ENCODE measurements at regions not wholly inside any gene's neighbourhood (a gene's known extent, or its start where the extent isn't known, plus 50 kb on each side); places are given as distances from the start of the nearest gene placed in this dataset.

DNA sequence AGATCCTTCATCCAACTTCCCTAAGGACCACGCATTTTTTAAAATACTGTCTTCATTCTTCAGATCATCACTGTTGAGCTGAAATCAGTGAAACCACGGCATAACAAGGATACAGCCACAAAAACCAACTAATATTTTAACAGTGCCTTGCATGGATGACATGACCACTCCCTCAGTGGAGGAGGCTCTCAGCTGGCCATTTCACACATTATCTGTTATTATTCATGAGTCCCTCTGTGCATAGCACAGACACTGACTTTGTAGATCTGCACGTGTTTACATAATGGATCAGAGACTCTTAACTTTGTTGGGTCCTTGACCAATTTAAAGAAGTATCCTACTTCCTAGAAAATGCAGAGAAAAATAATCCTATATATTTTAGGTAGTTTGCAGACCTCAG, 104.8 kb upstream of the NUDT7 start:
- no peak overlapping the region for H3K27ac ChIP-seq (ENCODE audit: low read depth in 1 of 2, low read length in 1 of 2)
- no peak for DNase-seq (ENCODE audit: low read depth in 6 of 9, low spot score in 9 of 9)
- H3K27me3 ChIP-seq (ENCODE audit: control insufficient read depth in 2 of 2, insufficient read depth in 1 of 2, low read length in 1 of 2): no peaks in the 10 kb centered on the region
- WGBS: 87% methylated on average over 3 of the region's 3 CpGs
- no peaks in the 10 kb centered on the region for H3K36me3 ChIP-seq (ENCODE audit: control insufficient read depth in 2 of 2, insufficient read depth in 2 of 2, low read length in 1 of 2)
- no peaks in the 10 kb centered on the region for H3K9me3 ChIP-seq (ENCODE audit: control insufficient read depth in 2 of 2, insufficient read depth in 1 of 2, low read length in 1 of 2)
- H3K4me1 ChIP-seq (ENCODE audit: control insufficient read depth in 2 of 2, insufficient read depth in 2 of 2, low read length in 2 of 2): no peaks in the 10 kb centered on the region
- H3K4me3 ChIP-seq (ENCODE audit: low read length in 2 of 2): no peak overlapping the region

DNA sequence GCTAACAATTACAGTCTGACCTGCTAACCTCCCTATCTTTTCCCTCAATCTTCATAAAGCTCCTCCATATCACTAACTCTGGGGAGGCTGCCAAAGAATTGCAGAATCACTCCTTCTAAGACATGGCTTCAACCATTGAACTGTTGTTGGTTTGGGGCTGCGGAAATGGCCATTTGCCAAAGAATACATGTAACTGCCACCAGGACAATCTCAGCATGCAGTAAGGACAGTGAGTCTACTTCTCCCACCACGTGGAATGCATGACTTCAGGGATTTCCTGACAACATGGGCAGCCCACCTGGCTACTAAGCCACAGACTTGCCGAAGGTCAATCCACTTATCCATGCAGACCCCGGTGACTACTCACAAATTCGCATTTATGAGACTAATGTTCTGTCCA, 104.3 kb upstream of the NUDT7 start:
- H3K27ac ChIP-seq (ENCODE audit: low read depth in 1 of 2, low read length in 1 of 2): no peak overlapping the region
- H3K9me3 ChIP-seq (ENCODE audit: control insufficient read depth in 2 of 2, insufficient read depth in 1 of 2, low read length in 1 of 2): no peaks in the 10 kb centered on the region
- no peaks in the 10 kb centered on the region for H3K27me3 ChIP-seq (ENCODE audit: control insufficient read depth in 2 of 2, insufficient read depth in 1 of 2, low read length in 1 of 2)
- no peak overlapping the region for H3K4me3 ChIP-seq (ENCODE audit: low read length in 2 of 2)
- no peaks in the 10 kb centered on the region for H3K36me3 ChIP-seq (ENCODE audit: control insufficient read depth in 2 of 2, insufficient read depth in 2 of 2, low read length in 1 of 2)
- DNase-seq (ENCODE audit: low read depth in 6 of 9, low spot score in 9 of 9): no peak
- 81% methylated on average over 5 of the region's 5 CpGs for WGBS
- H3K4me1 ChIP-seq (ENCODE audit: control insufficient read depth in 2 of 2, insufficient read depth in 2 of 2, low read length in 2 of 2): no peaks in the 10 kb centered on the region

DNA sequence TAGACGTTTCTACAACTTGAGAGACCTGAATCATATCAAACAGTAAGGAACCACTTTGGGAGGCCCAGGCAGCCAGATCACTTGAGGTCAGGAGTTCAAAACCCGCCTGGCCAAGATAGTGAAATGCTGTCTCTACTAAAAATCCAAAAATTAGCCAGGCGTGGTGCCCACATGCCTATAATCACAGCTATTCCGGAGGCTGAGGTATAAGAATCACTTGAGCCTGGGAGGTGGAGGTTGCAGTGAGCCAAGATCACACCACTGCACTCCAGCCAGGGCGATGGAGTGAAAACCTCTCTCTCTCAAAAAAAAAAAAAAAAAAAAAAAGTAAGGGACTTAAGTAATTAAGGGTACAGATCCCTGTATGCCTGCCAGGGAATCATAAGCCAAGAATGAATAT, 103.4 kb upstream of the NUDT7 start:
- Histone ChIP-seq H3K4me3 (ENCODE audit: low read length in 2 of 2) (no peak overlapping the region), H3K4me1 (ENCODE audit: control insufficient read depth in 2 of 2, insufficient read depth in 2 of 2, low read length in 2 of 2) (no peaks in the 10 kb centered on the region), H3K27me3 (ENCODE audit: control insufficient read depth in 2 of 2, insufficient read depth in 1 of 2, low read length in 1 of 2) (no peaks in the 10 kb centered on the region), H3K36me3 (ENCODE audit: control insufficient read depth in 2 of 2, insufficient read depth in 2 of 2, low read length in 1 of 2) (no peaks in the 10 kb centered on the region), H3K9me3 (ENCODE audit: control insufficient read depth in 2 of 2, insufficient read depth in 1 of 2, low read length in 1 of 2) (no peaks in the 10 kb centered on the region), H3K27ac (ENCODE audit: low read depth in 1 of 2, low read length in 1 of 2) (no peak overlapping the region)
- DNase-seq (ENCODE audit: low read depth in 6 of 9, low spot score in 9 of 9): no peak
- WGBS: 86% methylated on average over 5 of the region's 5 CpGs

DNA sequence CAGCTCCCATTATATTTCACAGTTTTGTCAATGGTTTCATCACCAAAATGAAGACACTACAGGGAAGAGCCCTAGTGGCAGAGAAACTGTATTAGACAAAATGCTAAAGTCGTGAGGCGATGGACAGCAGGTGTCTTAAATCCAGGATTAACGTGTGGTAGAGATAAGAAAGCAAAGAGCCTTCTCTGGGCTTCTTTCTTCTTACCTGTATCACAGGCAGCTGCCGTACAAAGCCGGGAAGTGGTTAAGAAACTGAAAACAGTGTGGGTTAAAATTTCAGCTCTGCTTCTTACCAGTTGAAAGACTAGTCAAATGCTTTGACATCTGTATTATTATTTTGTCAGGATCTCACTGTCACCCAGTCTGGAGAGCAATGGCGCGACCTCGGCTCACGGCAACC, 98.2 kb upstream of the NUDT7 start:
- DNase-seq (ENCODE audit: low read depth in 6 of 9, low spot score in 9 of 9): no peak
- WGBS: 92% methylated on average over 9 of the region's 9 CpGs
- no peak overlapping the region for H3K4me3 ChIP-seq (ENCODE audit: low read length in 2 of 2)
- H3K36me3 ChIP-seq (ENCODE audit: control insufficient read depth in 2 of 2, insufficient read depth in 2 of 2, low read length in 1 of 2): no peaks in the 10 kb centered on the region
- H3K4me1 ChIP-seq (ENCODE audit: control insufficient read depth in 2 of 2, insufficient read depth in 2 of 2, low read length in 2 of 2): no peaks in the 10 kb centered on the region
- H3K27ac ChIP-seq (ENCODE audit: low read depth in 1 of 2, low read length in 1 of 2): no peak overlapping the region
- no peaks in the 10 kb centered on the region for H3K27me3 ChIP-seq (ENCODE audit: control insufficient read depth in 2 of 2, insufficient read depth in 1 of 2, low read length in 1 of 2)
- no peaks in the 10 kb centered on the region for H3K9me3 ChIP-seq (ENCODE audit: control insufficient read depth in 2 of 2, insufficient read depth in 1 of 2, low read length in 1 of 2)

DNA sequence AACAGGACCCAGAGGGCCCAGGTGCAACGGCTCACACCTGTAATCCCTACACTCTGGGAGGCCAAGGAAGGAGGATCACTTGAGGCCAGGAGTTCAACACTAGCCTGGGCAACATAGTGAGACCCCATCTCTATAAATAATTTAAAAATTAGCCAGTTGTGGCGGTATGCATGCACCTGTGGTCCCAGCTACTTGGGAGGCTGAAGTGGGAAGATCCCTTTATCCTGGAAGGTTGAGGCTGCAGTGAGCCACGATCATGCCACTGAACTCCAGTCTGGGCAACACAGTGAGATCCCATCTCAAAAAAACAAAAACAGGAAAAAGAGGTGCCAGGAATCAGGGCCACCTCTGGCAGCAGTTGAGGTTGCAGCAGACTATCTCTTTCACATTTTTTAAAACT, 85.7 kb upstream of the NUDT7 start:
- no peaks in the 10 kb centered on the region for H3K9me3 ChIP-seq (ENCODE audit: control insufficient read depth in 2 of 2, insufficient read depth in 1 of 2, low read length in 1 of 2)
- no peak for DNase-seq (ENCODE audit: low read depth in 6 of 9, low spot score in 9 of 9)
- H3K4me3 ChIP-seq (ENCODE audit: low read length in 2 of 2): no peak overlapping the region
- no peaks in the 10 kb centered on the region for H3K27me3 ChIP-seq (ENCODE audit: control insufficient read depth in 2 of 2, insufficient read depth in 1 of 2, low read length in 1 of 2)
- no peaks in the 10 kb centered on the region for H3K36me3 ChIP-seq (ENCODE audit: control insufficient read depth in 2 of 2, insufficient read depth in 2 of 2, low read length in 1 of 2)
- 90% methylated on average over 3 of the region's 3 CpGs for WGBS
- no peaks in the 10 kb centered on the region for H3K4me1 ChIP-seq (ENCODE audit: control insufficient read depth in 2 of 2, insufficient read depth in 2 of 2, low read length in 2 of 2)
- no peak overlapping the region for H3K27ac ChIP-seq (ENCODE audit: low read depth in 1 of 2, low read length in 1 of 2)

DNA sequence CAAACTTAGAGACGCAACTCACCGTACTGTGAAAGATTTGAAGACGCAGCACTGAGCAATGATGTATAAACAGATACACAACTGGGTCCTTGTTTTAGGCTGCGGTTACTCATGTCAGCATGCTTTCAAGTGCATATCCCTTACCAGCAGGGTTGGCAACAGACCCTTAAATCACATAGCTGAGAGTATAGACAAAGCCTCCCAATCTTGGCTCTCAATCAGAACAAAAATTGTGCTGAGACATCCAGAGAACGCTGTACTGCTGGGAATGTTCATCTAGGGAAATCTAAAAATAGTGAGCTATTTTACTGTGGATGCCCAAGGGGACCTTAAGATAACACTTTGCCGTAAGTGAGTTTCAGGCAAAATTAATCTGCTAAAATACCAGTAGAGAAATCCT, 84.4 kb upstream of the NUDT7 start:
- Histone ChIP-seq H3K27ac (ENCODE audit: low read depth in 1 of 2, low read length in 1 of 2) (no peak overlapping the region), H3K36me3 (ENCODE audit: control insufficient read depth in 2 of 2, insufficient read depth in 2 of 2, low read length in 1 of 2) (no peaks in the 10 kb centered on the region), H3K27me3 (ENCODE audit: control insufficient read depth in 2 of 2, insufficient read depth in 1 of 2, low read length in 1 of 2) (no peaks in the 10 kb centered on the region), H3K4me3 (ENCODE audit: low read length in 2 of 2) (no peak overlapping the region), H3K9me3 (ENCODE audit: control insufficient read depth in 2 of 2, insufficient read depth in 1 of 2, low read length in 1 of 2) (no peaks in the 10 kb centered on the region), H3K4me1 (ENCODE audit: control insufficient read depth in 2 of 2, insufficient read depth in 2 of 2, low read length in 2 of 2) (no peaks in the 10 kb centered on the region)
- no peak for DNase-seq (ENCODE audit: low read depth in 6 of 9, low spot score in 9 of 9)
- 80% methylated on average over 6 of the region's 6 CpGs for WGBS

DNA sequence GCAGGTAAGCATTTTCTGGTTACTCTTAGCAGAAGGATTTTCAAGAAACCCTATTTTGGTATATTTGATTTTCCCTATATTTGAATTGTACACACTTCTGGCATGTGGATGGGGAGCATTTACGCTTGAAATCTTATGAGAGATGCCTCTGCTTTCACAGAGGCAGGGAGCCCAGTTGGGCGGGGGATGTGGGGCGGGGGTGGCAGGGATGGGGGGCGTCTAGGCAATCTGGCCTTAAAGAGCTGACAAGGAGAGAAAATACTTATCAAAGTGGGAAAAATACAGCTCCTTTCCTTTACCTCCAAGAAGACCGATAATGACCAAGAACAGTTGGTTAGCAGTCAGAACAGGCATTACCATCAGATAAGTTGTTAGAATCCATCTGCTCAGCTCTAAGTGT, 79.1 kb upstream of the NUDT7 start:
- no peak for DNase-seq (ENCODE audit: low read depth in 6 of 9, low spot score in 9 of 9)
- no peaks in the 10 kb centered on the region for H3K36me3 ChIP-seq (ENCODE audit: control insufficient read depth in 2 of 2, insufficient read depth in 2 of 2, low read length in 1 of 2)
- WGBS: 92% methylated on average over 5 of the region's 5 CpGs
- H3K4me3 ChIP-seq (ENCODE audit: low read length in 2 of 2): no peak overlapping the region
- H3K27me3 ChIP-seq (ENCODE audit: control insufficient read depth in 2 of 2, insufficient read depth in 1 of 2, low read length in 1 of 2): no peaks in the 10 kb centered on the region
- H3K27ac ChIP-seq (ENCODE audit: low read depth in 1 of 2, low read length in 1 of 2): no peak overlapping the region
- no peaks in the 10 kb centered on the region for H3K9me3 ChIP-seq (ENCODE audit: control insufficient read depth in 2 of 2, insufficient read depth in 1 of 2, low read length in 1 of 2)
- no peaks in the 10 kb centered on the region for H3K4me1 ChIP-seq (ENCODE audit: control insufficient read depth in 2 of 2, insufficient read depth in 2 of 2, low read length in 2 of 2)

DNA sequence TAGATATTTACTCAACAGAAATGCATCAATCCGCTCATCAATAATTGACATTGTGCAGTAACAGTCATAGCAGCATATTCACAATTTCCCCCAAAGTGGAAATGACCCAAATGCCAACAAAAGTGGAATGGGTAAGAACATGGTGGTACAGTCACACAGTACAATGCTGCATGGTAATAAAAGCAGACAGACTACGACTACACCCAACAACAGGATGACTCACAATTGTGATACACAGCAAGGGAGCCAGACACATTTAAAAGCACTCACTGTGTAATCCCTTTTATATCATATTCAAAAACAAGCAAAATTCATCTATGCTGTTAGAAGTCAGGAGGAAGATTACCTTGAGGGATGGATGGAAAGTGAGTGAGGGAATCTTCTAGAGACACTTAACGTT, 76.5 kb upstream of the NUDT7 start:
- no peaks in the 10 kb centered on the region for H3K27me3 ChIP-seq (ENCODE audit: control insufficient read depth in 2 of 2, insufficient read depth in 1 of 2, low read length in 1 of 2)
- WGBS: 92% methylated on average over 3 of the region's 3 CpGs
- H3K4me3 ChIP-seq (ENCODE audit: low read length in 2 of 2): no peak overlapping the region
- H3K36me3 ChIP-seq (ENCODE audit: control insufficient read depth in 2 of 2, insufficient read depth in 2 of 2, low read length in 1 of 2): no peaks in the 10 kb centered on the region
- H3K27ac ChIP-seq (ENCODE audit: low read depth in 1 of 2, low read length in 1 of 2): no peak overlapping the region
- no peaks in the 10 kb centered on the region for H3K9me3 ChIP-seq (ENCODE audit: control insufficient read depth in 2 of 2, insufficient read depth in 1 of 2, low read length in 1 of 2)
- no peaks in the 10 kb centered on the region for H3K4me1 ChIP-seq (ENCODE audit: control insufficient read depth in 2 of 2, insufficient read depth in 2 of 2, low read length in 2 of 2)
- no peak for DNase-seq (ENCODE audit: low read depth in 6 of 9, low spot score in 9 of 9)

DNA sequence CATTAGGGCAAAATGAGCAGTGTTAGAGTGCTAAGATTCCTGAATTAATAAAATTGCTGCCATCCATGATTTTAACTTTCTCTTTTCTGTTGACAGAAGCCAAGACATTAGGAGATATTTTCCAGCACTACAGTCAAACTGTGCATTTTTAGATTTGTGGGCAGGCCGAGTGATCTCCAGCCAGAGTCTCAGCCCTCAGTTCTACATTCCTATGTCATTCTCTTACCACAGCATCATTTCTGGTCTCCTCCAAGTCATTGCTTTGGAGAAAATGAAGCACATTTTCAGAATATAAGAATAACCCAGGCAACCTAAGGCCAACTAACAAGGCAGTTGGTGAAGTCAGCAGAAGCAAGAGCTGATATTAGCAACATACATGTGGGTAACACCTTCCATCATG, 74.6 kb upstream of the NUDT7 start:
- WGBS: 96% methylated on average over 1 of the region's 1 CpG
- no peak overlapping the region for H3K4me3 ChIP-seq (ENCODE audit: low read length in 2 of 2)
- no peaks in the 10 kb centered on the region for H3K4me1 ChIP-seq (ENCODE audit: control insufficient read depth in 2 of 2, insufficient read depth in 2 of 2, low read length in 2 of 2)
- no peaks in the 10 kb centered on the region for H3K27me3 ChIP-seq (ENCODE audit: control insufficient read depth in 2 of 2, insufficient read depth in 1 of 2, low read length in 1 of 2)
- no peak for DNase-seq (ENCODE audit: low read depth in 6 of 9, low spot score in 9 of 9)
- H3K27ac ChIP-seq (ENCODE audit: low read depth in 1 of 2, low read length in 1 of 2): no peak overlapping the region
- H3K36me3 ChIP-seq (ENCODE audit: control insufficient read depth in 2 of 2, insufficient read depth in 2 of 2, low read length in 1 of 2): no peaks in the 10 kb centered on the region
- H3K9me3 ChIP-seq (ENCODE audit: control insufficient read depth in 2 of 2, insufficient read depth in 1 of 2, low read length in 1 of 2): no peaks in the 10 kb centered on the region

DNA sequence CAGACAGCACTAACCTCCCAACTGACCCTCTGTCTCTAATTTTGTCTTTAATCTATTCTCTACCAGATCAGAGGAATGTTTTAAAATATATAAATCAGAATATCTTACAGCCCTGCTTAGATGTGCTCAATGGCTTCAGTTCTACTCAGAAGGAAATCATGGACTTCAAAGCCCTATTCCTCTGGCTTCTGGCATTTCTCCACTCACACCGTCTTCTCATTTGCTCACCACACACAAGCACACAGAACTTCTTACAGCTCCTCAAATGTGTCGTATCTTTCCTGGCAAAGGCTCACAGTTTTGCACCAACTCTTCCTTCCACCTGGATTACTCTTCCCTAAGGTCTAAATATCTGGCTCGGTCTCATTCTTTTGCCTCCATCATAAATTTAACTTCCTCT, 71.6 kb upstream of the NUDT7 start:
- DNase-seq (ENCODE audit: low read depth in 6 of 9, low spot score in 9 of 9): no peak
- Histone ChIP-seq H3K4me1 (ENCODE audit: control insufficient read depth in 2 of 2, insufficient read depth in 2 of 2, low read length in 2 of 2) (no peaks in the 10 kb centered on the region), H3K9me3 (ENCODE audit: control insufficient read depth in 2 of 2, insufficient read depth in 1 of 2, low read length in 1 of 2) (no peaks in the 10 kb centered on the region), H3K36me3 (ENCODE audit: control insufficient read depth in 2 of 2, insufficient read depth in 2 of 2, low read length in 1 of 2) (no peaks in the 10 kb centered on the region), H3K27me3 (ENCODE audit: control insufficient read depth in 2 of 2, insufficient read depth in 1 of 2, low read length in 1 of 2) (no peaks in the 10 kb centered on the region), H3K27ac (ENCODE audit: low read depth in 1 of 2, low read length in 1 of 2) (no peak overlapping the region), H3K4me3 (ENCODE audit: low read length in 2 of 2) (no peak overlapping the region)
- WGBS: 91% methylated on average over 3 of the region's 3 CpGs

Measured in thymus (tissue), 11 donors.